ENCODE measurements at regions not wholly inside any gene's neighbourhood (a gene's known extent, or its start where the extent isn't known, plus 50 kb on each side); places are given as distances from the start of the nearest gene placed in this dataset.
"Not testable (repeated sequence)": the region's sequence is repeated elsewhere in the genome, so short reads cannot be mapped to it uniquely, and the experiment has no call there.

DNA sequence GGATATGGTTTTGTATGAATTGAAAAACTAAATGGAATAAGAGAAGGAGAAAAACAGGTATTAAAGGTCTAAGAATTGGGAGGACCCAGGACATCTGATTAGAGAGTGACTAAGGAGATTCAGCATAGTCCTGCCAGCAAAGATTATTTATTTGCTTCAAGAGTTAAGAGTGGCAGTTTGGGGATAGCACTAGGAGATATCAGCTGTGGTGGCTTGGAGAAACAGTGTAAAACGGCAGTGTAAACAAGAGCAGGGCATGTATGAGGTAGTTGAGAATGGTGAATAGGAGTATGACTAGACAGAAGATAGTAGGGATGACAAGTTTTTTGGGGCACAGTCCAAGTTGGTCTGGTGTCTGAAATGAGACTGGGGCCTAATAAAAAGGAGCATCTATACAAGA lies 730.3 kb downstream of the TRHDE start:
- not testable (repeated sequence) for TF ChIP-seq POLR2AphosphoS5, POLR2A, EP300 (IDR thresholded peaks at IDR 0.05)
- TF ChIP-seq, protein P1, sequence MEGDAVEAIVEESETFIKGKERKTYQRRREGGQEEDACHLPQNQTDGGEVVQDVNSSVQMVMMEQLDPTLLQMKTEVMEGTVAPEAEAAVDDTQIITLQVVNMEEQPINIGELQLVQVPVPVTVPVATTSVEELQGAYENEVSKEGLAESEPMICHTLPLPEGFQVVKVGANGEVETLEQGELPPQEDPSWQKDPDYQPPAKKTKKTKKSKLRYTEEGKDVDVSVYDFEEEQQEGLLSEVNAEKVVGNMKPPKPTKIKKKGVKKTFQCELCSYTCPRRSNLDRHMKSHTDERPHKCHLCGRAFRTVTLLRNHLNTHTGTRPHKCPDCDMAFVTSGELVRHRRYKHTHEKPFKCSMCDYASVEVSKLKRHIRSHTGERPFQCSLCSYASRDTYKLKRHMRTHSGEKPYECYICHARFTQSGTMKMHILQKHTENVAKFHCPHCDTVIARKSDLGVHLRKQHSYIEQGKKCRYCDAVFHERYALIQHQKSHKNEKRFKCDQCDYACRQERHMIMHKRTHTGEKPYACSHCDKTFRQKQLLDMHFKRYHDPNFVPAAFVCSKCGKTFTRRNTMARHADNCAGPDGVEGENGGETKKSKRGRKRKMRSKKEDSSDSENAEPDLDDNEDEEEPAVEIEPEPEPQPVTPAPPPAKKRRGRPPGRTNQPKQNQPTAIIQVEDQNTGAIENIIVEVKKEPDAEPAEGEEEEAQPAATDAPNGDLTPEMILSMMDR (IDR thresholded peaks at IDR 0.05), result not testable (repeated sequence)
